NB4 (cell line): ENCODE measurements at regions not wholly inside any gene's neighbourhood (a gene's known extent, or its start where the extent isn't known, plus 50 kb on each side); places are given as distances from the start of the nearest gene placed in this dataset.

ENCODE experiments used
- POLR2A ChIP-seq: IDR thresholded peaks from 2 replicates; pipeline ENCODE4 v1.6.1; 2011; ENCODE audit warnings: mild to moderate bottlenecking; ENCODE audit not compliant: insufficient read length; ENCODE audit errors: extremely low read depth
- TF ChIP-seq, protein P1 (sequence below): IDR thresholded peaks from one replicate; pipeline ENCODE4 v1.5.1; 2012; ENCODE audit warnings: low read depth, low read length
- TF ChIP-seq, protein P2 (sequence below): IDR thresholded peaks from 2 replicates; pipeline ENCODE4 v1.6.1; 2011; ENCODE audit warnings: low read depth, low read length

DNA sequence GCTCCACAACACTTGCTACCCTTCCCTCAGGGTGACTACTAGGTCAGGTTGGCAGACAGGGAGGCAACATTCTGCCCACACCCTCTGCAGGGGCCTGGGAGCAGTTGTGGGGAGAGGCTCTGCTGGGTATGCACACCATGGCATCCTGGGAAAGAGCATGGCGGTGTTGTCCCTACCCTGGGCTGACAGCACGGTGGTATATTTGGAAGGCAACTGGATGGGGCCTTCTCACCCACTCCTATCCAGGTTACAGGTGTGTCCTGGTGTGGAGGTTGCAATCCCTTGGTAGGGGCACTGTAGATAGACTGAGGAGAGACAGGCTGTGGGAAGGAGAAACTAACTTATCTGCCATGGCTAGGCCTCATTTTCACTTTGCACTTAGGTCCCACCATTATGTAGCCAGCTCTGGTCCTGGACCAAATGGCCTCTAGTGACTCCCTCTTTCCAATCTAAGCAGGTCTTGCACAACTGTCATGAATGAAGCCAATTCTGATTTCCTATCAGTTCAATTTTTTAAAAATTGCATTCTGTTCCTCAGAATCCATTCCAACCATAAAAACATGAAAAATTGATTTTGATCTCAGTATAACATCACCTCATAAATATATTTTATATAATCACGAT lies 54.0 kb upstream of the CD44 start:
- TF ChIP-seq, protein P1, sequence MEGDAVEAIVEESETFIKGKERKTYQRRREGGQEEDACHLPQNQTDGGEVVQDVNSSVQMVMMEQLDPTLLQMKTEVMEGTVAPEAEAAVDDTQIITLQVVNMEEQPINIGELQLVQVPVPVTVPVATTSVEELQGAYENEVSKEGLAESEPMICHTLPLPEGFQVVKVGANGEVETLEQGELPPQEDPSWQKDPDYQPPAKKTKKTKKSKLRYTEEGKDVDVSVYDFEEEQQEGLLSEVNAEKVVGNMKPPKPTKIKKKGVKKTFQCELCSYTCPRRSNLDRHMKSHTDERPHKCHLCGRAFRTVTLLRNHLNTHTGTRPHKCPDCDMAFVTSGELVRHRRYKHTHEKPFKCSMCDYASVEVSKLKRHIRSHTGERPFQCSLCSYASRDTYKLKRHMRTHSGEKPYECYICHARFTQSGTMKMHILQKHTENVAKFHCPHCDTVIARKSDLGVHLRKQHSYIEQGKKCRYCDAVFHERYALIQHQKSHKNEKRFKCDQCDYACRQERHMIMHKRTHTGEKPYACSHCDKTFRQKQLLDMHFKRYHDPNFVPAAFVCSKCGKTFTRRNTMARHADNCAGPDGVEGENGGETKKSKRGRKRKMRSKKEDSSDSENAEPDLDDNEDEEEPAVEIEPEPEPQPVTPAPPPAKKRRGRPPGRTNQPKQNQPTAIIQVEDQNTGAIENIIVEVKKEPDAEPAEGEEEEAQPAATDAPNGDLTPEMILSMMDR, result no peak
- TF ChIP-seq POLR2A, result no peak
- TF ChIP-seq, protein P2, sequence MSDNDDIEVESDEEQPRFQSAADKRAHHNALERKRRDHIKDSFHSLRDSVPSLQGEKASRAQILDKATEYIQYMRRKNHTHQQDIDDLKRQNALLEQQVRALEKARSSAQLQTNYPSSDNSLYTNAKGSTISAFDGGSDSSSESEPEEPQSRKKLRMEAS, result no peak
